IgD-negative memory B cell (primary cell): ENCODE measurements at regions not wholly inside any gene's neighbourhood (a gene's known extent, or its start where the extent isn't known, plus 50 kb on each side); places are given as distances from the start of the nearest gene placed in this dataset.

Experiments used
- H3K27ac Mint-ChIP-seq, 3 donors: one replicate each; pipeline ENCODE4 v1.8.0; 2020 to 2022; ENCODE audit warnings: mild to moderate bottlenecking in 3 of 3, mixed read lengths in 3 of 3, moderate library complexity in 1 of 3
- H3K27me3 Mint-ChIP-seq: one replicate; pipeline ENCODE4 v1.8.0; 2021; ENCODE audit warnings: mixed read lengths
- H3K36me3 Mint-ChIP-seq: one replicate; pipeline ENCODE4 v1.8.0; 2020; ENCODE audit warnings: mild to moderate bottlenecking, mixed read lengths
- H3K4me1 Mint-ChIP-seq, 3 donors: one replicate each; pipeline ENCODE4 v1.8.0; 2020 to 2022; ENCODE audit warnings: mixed read lengths in 3 of 3, mild to moderate bottlenecking in 1 of 3
- H3K4me3 Mint-ChIP-seq, 4 donors: one replicate each; pipeline ENCODE4 v1.8.0; 2020 to 2022; ENCODE audit warnings: mild to moderate bottlenecking in 4 of 4, mixed read lengths in 4 of 4, moderate library complexity in 3 of 4
- H3K9me3 Mint-ChIP-seq, 3 donors: one replicate each; pipeline ENCODE4 v1.8.0; 2020 to 2021; ENCODE audit warnings: mixed read lengths in 3 of 3, mild to moderate bottlenecking in 1 of 3

- Mint-ChIP-seq H3K36me3 (peaks cover 1% of the 10 kb centered on the region), H3K4me3 (no peak overlapping the region), H3K9me3 (no peaks in the 10 kb centered on the region), H3K27me3 (peaks cover 2% of the 10 kb centered on the region), H3K4me1 (peaks cover 0 to 7% (median under 1%) of the 10 kb centered on the region in 3 donors), H3K27ac (no peak overlapping the region)
Measured at GRCh38 chrX:42725196-42725595, 52.8 kb downstream of the PPP1R2C start.

GRCh38 chrX:42720209-42720608 lies 57.8 kb downstream of the PPP1R2C start:
- Mint-ChIP-seq H3K4me3 (no peak overlapping the region), H3K4me1 (peaks cover 1 to 8% (median 8%) of the 10 kb centered on the region in 3 donors), H3K36me3 (peaks cover 1% of the 10 kb centered on the region), H3K27me3 (peaks cover 4% of the 10 kb centered on the region), H3K27ac (peak overlapping the region in 1 of 3 donors; percentile 2), H3K9me3 (peaks cover 0 to 2% (median 0%) of the 10 kb centered on the region in 3 donors)

GRCh38 chrX:42715701-42716262 lies 62.2 kb downstream of the PPP1R2C start:
- H3K27me3 Mint-ChIP-seq: peaks cover 9% of the 10 kb centered on the region
- H3K36me3 Mint-ChIP-seq: no peaks in the 10 kb centered on the region
- H3K27ac Mint-ChIP-seq: no peak overlapping the region
- H3K4me1 Mint-ChIP-seq: peaks cover 1 to 8% (median 8%) of the 10 kb centered on the region in 3 donors
- H3K4me3 Mint-ChIP-seq: no peak overlapping the region
- H3K9me3 Mint-ChIP-seq: peaks cover 0 to 2% (median 0%) of the 10 kb centered on the region in 3 donors

GRCh38 chrX:42714981-42715700 lies 62.8 kb downstream of the PPP1R2C start:
- H3K4me1 Mint-ChIP-seq: peaks cover 1 to 7% (median 5%) of the 10 kb centered on the region in 3 donors
- no peak overlapping the region for H3K27ac Mint-ChIP-seq

DNA sequence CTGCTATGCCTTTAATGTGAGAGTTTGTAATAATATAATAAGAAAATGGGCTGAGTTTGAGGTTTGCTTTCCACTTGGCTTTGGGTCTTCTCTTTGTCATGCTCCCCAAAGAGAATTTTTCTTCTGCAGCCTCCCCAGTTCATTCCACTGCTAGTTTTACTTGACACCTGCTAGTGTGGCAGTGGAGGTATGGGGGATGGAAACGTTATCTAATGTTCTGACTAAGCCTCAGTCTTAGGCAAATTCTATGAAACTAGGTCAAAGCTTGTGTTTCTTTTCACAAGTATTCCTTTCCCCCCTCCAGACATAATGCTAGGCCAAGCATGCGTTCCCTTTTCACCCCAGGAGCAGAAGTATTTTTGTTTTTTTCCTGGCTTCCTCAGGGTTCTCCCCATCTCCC lies 67.5 kb downstream of the PPP1R2C start:
- peaks cover 8% of the 10 kb centered on the region for H3K27me3 Mint-ChIP-seq
- H3K36me3 Mint-ChIP-seq: no peaks in the 10 kb centered on the region
- H3K27ac Mint-ChIP-seq: no peak overlapping the region
- no peak overlapping the region for H3K4me3 Mint-ChIP-seq
- peaks cover 0 to under 1% (median 0%) of the 10 kb centered on the region in 3 donors for H3K4me1 Mint-ChIP-seq
- no peaks in the 10 kb centered on the region for H3K9me3 Mint-ChIP-seq

More at GRCh38 chrX:42714981-42715700, 62.8 kb downstream of the PPP1R2C start:
- Mint-ChIP-seq H3K4me3 (no peak overlapping the region), H3K36me3 (no peaks in the 10 kb centered on the region), H3K9me3 (peaks cover 0 to 2% (median 0%) of the 10 kb centered on the region in 3 donors), H3K27me3 (peaks cover 12% of the 10 kb centered on the region)

GRCh38 chrX:42708222-42708621 lies 69.7 kb downstream of the PPP1R2C start:
- no peaks in the 10 kb centered on the region for H3K9me3 Mint-ChIP-seq
- H3K27ac Mint-ChIP-seq: no peak overlapping the region
- H3K36me3 Mint-ChIP-seq: no peaks in the 10 kb centered on the region
- H3K27me3 Mint-ChIP-seq: peaks cover 3% of the 10 kb centered on the region
- H3K4me1 Mint-ChIP-seq: no peaks in the 10 kb centered on the region
- no peak overlapping the region for H3K4me3 Mint-ChIP-seq

DNA sequence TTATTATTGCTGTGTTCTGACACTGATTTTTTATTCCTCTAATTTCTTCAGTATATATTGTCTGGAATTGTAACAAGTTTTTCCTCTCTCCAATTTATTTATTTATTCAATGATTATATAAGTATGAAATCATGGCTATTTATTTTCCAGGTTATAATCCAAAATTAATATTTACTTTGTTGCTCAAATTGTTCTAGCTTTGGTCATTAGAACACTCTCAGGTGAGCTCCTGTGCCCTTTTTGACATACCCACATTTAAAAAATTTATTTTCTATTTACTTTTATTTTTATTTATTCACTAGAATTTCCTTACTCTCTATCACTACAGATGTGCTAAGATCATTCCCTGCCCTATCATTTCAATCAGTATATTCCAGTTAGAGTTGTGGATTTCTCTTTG lies 70.2 kb downstream of the PPP1R2C start:
- Mint-ChIP-seq H3K9me3 (peaks cover 0 to 1% (median 0%) of the 10 kb centered on the region in 3 donors), H3K27ac (no peak overlapping the region), H3K27me3 (peaks cover 3% of the 10 kb centered on the region), H3K4me3 (no peak overlapping the region), H3K4me1 (no peaks in the 10 kb centered on the region), H3K36me3 (no peaks in the 10 kb centered on the region)

DNA sequence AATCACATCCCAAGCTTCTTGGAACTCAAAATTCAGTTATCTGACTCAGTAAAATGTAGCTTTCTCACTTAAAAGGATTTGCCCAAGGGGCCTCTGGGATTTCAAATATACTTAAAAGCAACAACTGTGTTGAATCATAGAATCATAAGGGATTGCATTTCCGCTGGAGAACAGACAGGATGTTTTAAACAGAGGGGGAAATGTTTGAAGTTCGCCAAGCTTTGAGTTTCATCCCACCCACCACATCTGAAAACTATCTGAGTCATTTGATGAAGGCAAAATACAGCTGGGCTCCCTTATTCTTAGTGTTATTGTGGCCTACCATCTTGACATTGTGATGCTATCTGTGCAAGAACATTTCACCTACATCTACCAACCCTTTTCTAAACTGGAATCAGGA lies 73.5 kb downstream of the PPP1R2C start:
- H3K27ac Mint-ChIP-seq: no peak overlapping the region
- H3K36me3 Mint-ChIP-seq: no peaks in the 10 kb centered on the region
- H3K4me1 Mint-ChIP-seq: no peaks in the 10 kb centered on the region
- H3K27me3 Mint-ChIP-seq: no peaks in the 10 kb centered on the region
- H3K9me3 Mint-ChIP-seq: peaks cover 0 to 1% (median 0%) of the 10 kb centered on the region in 3 donors
- H3K4me3 Mint-ChIP-seq: no peak overlapping the region

- H3K36me3 Mint-ChIP-seq: peaks cover 4% of the 10 kb centered on the region
- H3K27ac Mint-ChIP-seq: no peak overlapping the region
- H3K4me1 Mint-ChIP-seq: peaks cover 0 to 3% (median 2%) of the 10 kb centered on the region in 3 donors
- no peak overlapping the region for H3K4me3 Mint-ChIP-seq
- peaks cover 0 to 1% (median 0%) of the 10 kb centered on the region in 3 donors for H3K9me3 Mint-ChIP-seq
- no peaks in the 10 kb centered on the region for H3K27me3 Mint-ChIP-seq
Measured at GRCh38 chrX:42697544-42697943, 80.4 kb downstream of the PPP1R2C start.

DNA sequence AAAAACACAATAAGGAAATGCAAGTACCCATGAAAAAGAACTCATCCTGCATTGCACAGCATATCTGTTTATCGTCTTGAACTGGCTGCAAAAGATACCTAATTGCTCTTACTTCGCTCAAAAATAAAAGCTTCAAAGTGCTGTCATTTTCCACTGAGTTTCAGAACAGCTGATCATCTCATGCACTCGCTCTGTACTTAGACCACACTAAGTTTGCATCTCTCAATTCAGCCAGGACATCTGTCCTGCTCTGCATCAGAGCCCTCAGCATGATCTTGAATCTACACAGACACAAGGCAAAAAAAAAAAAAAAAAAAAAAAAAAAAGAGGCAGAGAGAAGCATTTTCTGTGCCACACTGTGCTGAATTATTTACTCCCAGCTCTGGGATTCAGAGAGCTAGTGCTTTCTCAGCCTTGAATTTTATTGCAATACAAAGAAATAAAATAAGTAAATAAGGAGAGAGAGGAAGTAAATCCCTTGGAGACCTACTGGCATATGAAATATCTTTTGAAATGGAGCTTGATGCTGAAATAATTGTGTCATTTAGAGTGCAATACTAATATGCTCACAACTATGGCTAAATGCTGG lies 81.3 kb downstream of the PPP1R2C start:
- Mint-ChIP-seq H3K4me3 (peak overlapping the region in 1 of 4 donors; percentile 15), H3K27me3 (no peaks in the 10 kb centered on the region), H3K9me3 (peaks cover 0 to 1% (median 0%) of the 10 kb centered on the region in 3 donors), H3K27ac (no peak overlapping the region), H3K4me1 (peaks cover 0 to 3% (median 2%) of the 10 kb centered on the region in 3 donors), H3K36me3 (peaks cover 4% of the 10 kb centered on the region)

DNA sequence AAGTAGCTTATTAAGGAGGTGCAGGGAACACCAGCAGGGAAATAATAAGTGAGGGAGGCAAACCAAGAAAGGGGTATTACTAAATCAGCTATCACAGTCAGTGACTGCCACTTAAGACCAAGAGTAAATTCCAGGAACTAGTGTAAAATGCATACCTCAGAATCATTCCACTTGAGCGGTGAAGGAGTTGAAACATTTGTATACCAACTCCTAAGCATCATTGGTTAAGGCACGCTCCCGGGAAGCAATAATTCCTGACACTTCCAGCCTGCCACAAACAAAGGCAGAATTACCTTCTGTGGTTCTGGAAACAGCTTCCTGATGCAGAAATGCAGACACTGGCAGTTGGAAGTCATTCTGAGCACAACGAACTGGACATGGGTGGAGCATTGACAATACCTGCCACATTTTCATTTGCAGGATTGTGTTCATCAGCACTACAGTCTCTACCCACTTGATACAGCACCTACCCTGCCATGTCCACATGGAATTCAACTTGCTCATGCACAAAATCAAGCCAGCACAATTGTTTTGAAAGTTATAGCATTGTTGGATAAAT lies 82.1 kb downstream of the PPP1R2C start:
- no peak overlapping the region for H3K27ac Mint-ChIP-seq
- peaks cover 0 to 1% (median 0%) of the 10 kb centered on the region in 3 donors for H3K9me3 Mint-ChIP-seq
- H3K4me1 Mint-ChIP-seq: peaks cover 0 to 3% (median 2%) of the 10 kb centered on the region in 3 donors
- no peaks in the 10 kb centered on the region for H3K27me3 Mint-ChIP-seq
- H3K36me3 Mint-ChIP-seq: peaks cover 4% of the 10 kb centered on the region
- H3K4me3 Mint-ChIP-seq: no peak overlapping the region

GRCh38 chrX:42694260-42694815 lies 83.6 kb downstream of the PPP1R2C start:
- peaks cover 4% of the 10 kb centered on the region for H3K36me3 Mint-ChIP-seq
- no peak overlapping the region for H3K4me3 Mint-ChIP-seq
- no peak overlapping the region for H3K27ac Mint-ChIP-seq
- no peaks in the 10 kb centered on the region for H3K27me3 Mint-ChIP-seq
- peaks cover 0 to 1% (median 0%) of the 10 kb centered on the region in 3 donors for H3K9me3 Mint-ChIP-seq
- H3K4me1 Mint-ChIP-seq: peaks cover 0 to 3% (median 2%) of the 10 kb centered on the region in 3 donors

- Mint-ChIP-seq H3K27me3 (peaks cover 1% of the 10 kb centered on the region), H3K4me1 (peaks cover 0 to 1% (median 0%) of the 10 kb centered on the region in 3 donors), H3K9me3 (no peaks in the 10 kb centered on the region), H3K27ac (no peak overlapping the region), H3K36me3 (peaks cover 2% of the 10 kb centered on the region), H3K4me3 (no peak overlapping the region)
Measured at GRCh38 chrX:42691196-42691595, 86.8 kb downstream of the PPP1R2C start.

DNA sequence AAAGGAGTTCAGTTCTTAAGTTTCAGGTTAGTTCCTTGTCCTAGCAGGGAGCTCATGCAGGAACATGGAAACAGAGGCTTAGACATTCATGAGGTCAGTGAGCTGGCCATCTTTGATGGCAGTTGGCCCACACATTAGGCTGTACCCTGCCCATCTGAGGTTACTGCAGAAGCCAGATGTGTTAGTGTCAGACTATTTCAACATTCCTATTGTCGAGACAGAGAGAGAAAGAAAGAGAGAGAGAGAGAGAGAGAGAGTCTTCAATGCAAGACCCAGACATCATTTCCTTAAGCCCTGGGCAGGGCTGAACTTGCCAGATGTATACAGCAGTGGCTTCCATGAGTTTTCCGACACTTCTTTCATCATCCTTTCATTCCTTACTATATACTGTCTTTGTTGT lies 91.3 kb downstream of the PPP1R2C start:
- peaks cover 0 to 2% (median 0%) of the 10 kb centered on the region in 3 donors for H3K9me3 Mint-ChIP-seq
- H3K4me3 Mint-ChIP-seq: no peak overlapping the region
- H3K27ac Mint-ChIP-seq: no peak overlapping the region
- no peaks in the 10 kb centered on the region for H3K36me3 Mint-ChIP-seq
- peaks cover 0 to 4% (median 0%) of the 10 kb centered on the region in 3 donors for H3K4me1 Mint-ChIP-seq
- peaks cover 1% of the 10 kb centered on the region for H3K27me3 Mint-ChIP-seq

DNA sequence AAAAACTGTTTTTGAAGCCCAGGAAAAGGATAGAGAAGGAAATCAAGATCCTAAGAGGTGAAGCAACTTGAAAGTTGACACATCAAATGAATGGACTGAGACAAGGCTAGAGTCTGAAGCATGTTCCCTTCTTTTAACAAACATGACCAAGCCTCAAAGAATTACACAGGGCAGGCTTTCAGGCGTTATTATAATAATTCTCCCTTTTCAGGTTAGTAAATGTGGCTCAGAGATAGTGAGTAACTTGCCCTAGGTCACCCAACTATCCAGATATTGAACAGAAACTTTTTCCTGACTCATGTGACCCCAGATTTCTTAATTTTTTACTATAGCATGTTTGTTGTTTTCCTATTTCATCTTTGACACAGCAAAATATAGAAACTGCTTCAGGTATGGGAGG lies 91.7 kb downstream of the PPP1R2C start:
- Mint-ChIP-seq H3K27me3 (peaks cover 1% of the 10 kb centered on the region), H3K9me3 (peaks cover 0 to 2% (median 0%) of the 10 kb centered on the region in 3 donors), H3K36me3 (no peaks in the 10 kb centered on the region), H3K27ac (no peak overlapping the region), H3K4me1 (peaks cover 0 to 4% (median 0%) of the 10 kb centered on the region in 3 donors), H3K4me3 (no peak overlapping the region)
